ENCODE measurements at regions not wholly inside any gene's neighbourhood (a gene's known extent, or its start where the extent isn't known, plus 50 kb on each side); places are given as distances from the start of the nearest gene placed in this dataset.
"Not testable (repeated sequence)": the region's sequence is repeated elsewhere in the genome, so short reads cannot be mapped to it uniquely, and the experiment has no call there.

- Histone ChIP-seq H3K4me1 (ENCODE audit: control insufficient read depth in 3 of 3, insufficient read depth in 3 of 3, low read length in 3 of 3) (no peaks in the 10 kb centered on the region), H3K27ac (ENCODE audit: low read depth, low read length) (no peak overlapping the region), H3K9me3 (ENCODE audit: control insufficient read depth in 3 of 3, low read length in 3 of 3) (no peaks in the 10 kb centered on the region), H3K36me3 (ENCODE audit: control insufficient read depth in 3 of 3, insufficient read depth in 3 of 3, low read length in 3 of 3) (no peaks in the 10 kb centered on the region), H3K9ac (ENCODE audit: low read depth in 1 of 3, low read length in 3 of 3) (no peak overlapping the region), H3K4me3 (ENCODE audit: low read length in 3 of 3) (no peak overlapping the region), H3K27me3 (ENCODE audit: control insufficient read depth in 3 of 3, insufficient read depth in 3 of 3, low read length in 3 of 3) (no peaks in the 10 kb centered on the region)
Measured at GRCh38 chr5:105131045-105131444, 1568.5 kb upstream of the NUDT12 start.

GRCh38 chr5:105101577-105101976 is 1539.0 kb upstream of the NUDT12 start:
- Histone ChIP-seq H3K9ac (ENCODE audit: low read depth in 1 of 3, low read length in 3 of 3) (no peak overlapping the region), H3K36me3 (ENCODE audit: control insufficient read depth in 3 of 3, insufficient read depth in 3 of 3, low read length in 3 of 3) (no peaks in the 10 kb centered on the region), H3K27me3 (ENCODE audit: control insufficient read depth in 3 of 3, insufficient read depth in 3 of 3, low read length in 3 of 3) (no peaks in the 10 kb centered on the region), H3K4me1 (ENCODE audit: control insufficient read depth in 3 of 3, insufficient read depth in 3 of 3, low read length in 3 of 3) (no peaks in the 10 kb centered on the region), H3K4me3 (ENCODE audit: low read length in 3 of 3) (no peak overlapping the region), H3K9me3 (ENCODE audit: control insufficient read depth in 3 of 3, low read length in 3 of 3) (no peaks in the 10 kb centered on the region), H3K27ac (ENCODE audit: low read depth, low read length) (no peak overlapping the region)

GRCh38 chr5:105088961-105089360 is 1526.4 kb upstream of the NUDT12 start:
- no peak overlapping the region for H3K9ac ChIP-seq (ENCODE audit: low read depth in 1 of 3, low read length in 3 of 3)
- H3K27me3 ChIP-seq (ENCODE audit: control insufficient read depth in 3 of 3, insufficient read depth in 3 of 3, low read length in 3 of 3), result no peaks in the 10 kb centered on the region
- H3K36me3 ChIP-seq (ENCODE audit: control insufficient read depth in 3 of 3, insufficient read depth in 3 of 3, low read length in 3 of 3), result no peaks in the 10 kb centered on the region
- H3K27ac ChIP-seq (ENCODE audit: low read depth, low read length), result no peak overlapping the region
- peaks cover 0 to 2% (median 0%) of the 10 kb centered on the region in 3 donors for H3K9me3 ChIP-seq (ENCODE audit: control insufficient read depth in 3 of 3, low read length in 3 of 3)
- H3K4me1 ChIP-seq (ENCODE audit: control insufficient read depth in 3 of 3, insufficient read depth in 3 of 3, low read length in 3 of 3), result no peaks in the 10 kb centered on the region
- no peak overlapping the region for H3K4me3 ChIP-seq (ENCODE audit: low read length in 3 of 3)

- H3K27me3 ChIP-seq (ENCODE audit: control insufficient read depth in 3 of 3, insufficient read depth in 3 of 3, low read length in 3 of 3), result no peaks in the 10 kb centered on the region
- no peak overlapping the region for H3K27ac ChIP-seq (ENCODE audit: low read depth, low read length)
Measured at GRCh38 chr5:105088102-105088501, 1525.5 kb upstream of the NUDT12 start.

GRCh38 chr5:105057893-105058292 is 1495.3 kb upstream of the NUDT12 start:
- Histone ChIP-seq H3K4me1 (ENCODE audit: control insufficient read depth in 3 of 3, insufficient read depth in 3 of 3, low read length in 3 of 3) (no peaks in the 10 kb centered on the region), H3K4me3 (ENCODE audit: low read length in 3 of 3) (no peak overlapping the region), H3K9ac (ENCODE audit: low read depth in 1 of 3, low read length in 3 of 3) (no peak overlapping the region), H3K27me3 (ENCODE audit: control insufficient read depth in 3 of 3, insufficient read depth in 3 of 3, low read length in 3 of 3) (no peaks in the 10 kb centered on the region), H3K36me3 (ENCODE audit: control insufficient read depth in 3 of 3, insufficient read depth in 3 of 3, low read length in 3 of 3) (no peaks in the 10 kb centered on the region), H3K27ac (ENCODE audit: low read depth, low read length) (no peak overlapping the region), H3K9me3 (ENCODE audit: control insufficient read depth in 3 of 3, low read length in 3 of 3) (peaks cover 0 to 5% (median 0%) of the 10 kb centered on the region in 3 donors)

More at GRCh38 chr5:105088102-105088501, 1525.5 kb upstream of the NUDT12 start:
- H3K9me3 ChIP-seq (ENCODE audit: control insufficient read depth in 3 of 3, low read length in 3 of 3), result peaks cover 0 to 2% (median 0%) of the 10 kb centered on the region in 3 donors
- no peak overlapping the region for H3K4me3 ChIP-seq (ENCODE audit: low read length in 3 of 3)
- no peaks in the 10 kb centered on the region for H3K36me3 ChIP-seq (ENCODE audit: control insufficient read depth in 3 of 3, insufficient read depth in 3 of 3, low read length in 3 of 3)
- H3K9ac ChIP-seq (ENCODE audit: low read depth in 1 of 3, low read length in 3 of 3), result no peak overlapping the region
- no peaks in the 10 kb centered on the region for H3K4me1 ChIP-seq (ENCODE audit: control insufficient read depth in 3 of 3, insufficient read depth in 3 of 3, low read length in 3 of 3)

- Histone ChIP-seq H3K9ac (ENCODE audit: low read depth in 1 of 3, low read length in 3 of 3) (no peak overlapping the region), H3K27me3 (ENCODE audit: control insufficient read depth in 3 of 3, insufficient read depth in 3 of 3, low read length in 3 of 3) (no peaks in the 10 kb centered on the region), H3K27ac (ENCODE audit: low read depth, low read length) (no peak overlapping the region), H3K36me3 (ENCODE audit: control insufficient read depth in 3 of 3, insufficient read depth in 3 of 3, low read length in 3 of 3) (no peaks in the 10 kb centered on the region), H3K4me3 (ENCODE audit: low read length in 3 of 3) (no peak overlapping the region), H3K9me3 (ENCODE audit: control insufficient read depth in 3 of 3, low read length in 3 of 3) (peaks cover 0 to 5% (median 0%) of the 10 kb centered on the region in 3 donors), H3K4me1 (ENCODE audit: control insufficient read depth in 3 of 3, insufficient read depth in 3 of 3, low read length in 3 of 3) (no peaks in the 10 kb centered on the region)
Measured at GRCh38 chr5:105057001-105057436, 1494.4 kb upstream of the NUDT12 start.

- Histone ChIP-seq H3K4me1 (ENCODE audit: control insufficient read depth in 3 of 3, insufficient read depth in 3 of 3, low read length in 3 of 3) (no peaks in the 10 kb centered on the region), H3K36me3 (ENCODE audit: control insufficient read depth in 3 of 3, insufficient read depth in 3 of 3, low read length in 3 of 3) (no peaks in the 10 kb centered on the region), H3K9ac (ENCODE audit: low read depth in 1 of 3, low read length in 3 of 3) (no peak overlapping the region), H3K27me3 (ENCODE audit: control insufficient read depth in 3 of 3, insufficient read depth in 3 of 3, low read length in 3 of 3) (no peaks in the 10 kb centered on the region), H3K27ac (ENCODE audit: low read depth, low read length) (no peak overlapping the region), H3K9me3 (ENCODE audit: control insufficient read depth in 3 of 3, low read length in 3 of 3) (peaks cover 0 to 5% (median 0%) of the 10 kb centered on the region in 3 donors), H3K4me3 (ENCODE audit: low read length in 3 of 3) (no peak overlapping the region)
Measured at GRCh38 chr5:105054406-105054805, 1491.8 kb upstream of the NUDT12 start.

GRCh38 chr5:105042623-105043022 is 1480.0 kb upstream of the NUDT12 start:
- H3K4me1 ChIP-seq (ENCODE audit: control insufficient read depth in 3 of 3, insufficient read depth in 3 of 3, low read length in 3 of 3), result no peaks in the 10 kb centered on the region
- no peaks in the 10 kb centered on the region for H3K36me3 ChIP-seq (ENCODE audit: control insufficient read depth in 3 of 3, insufficient read depth in 3 of 3, low read length in 3 of 3)
- H3K9ac ChIP-seq (ENCODE audit: low read depth in 1 of 3, low read length in 3 of 3), result no peak overlapping the region
- no peak overlapping the region for H3K4me3 ChIP-seq (ENCODE audit: low read length in 3 of 3)
- no peaks in the 10 kb centered on the region for H3K9me3 ChIP-seq (ENCODE audit: control insufficient read depth in 3 of 3, low read length in 3 of 3)
- H3K27me3 ChIP-seq (ENCODE audit: control insufficient read depth in 3 of 3, insufficient read depth in 3 of 3, low read length in 3 of 3), result no peaks in the 10 kb centered on the region
- no peak overlapping the region for H3K27ac ChIP-seq (ENCODE audit: low read depth, low read length)

- H3K9me3 ChIP-seq (ENCODE audit: control insufficient read depth in 3 of 3, low read length in 3 of 3); H3K36me3 ChIP-seq (ENCODE audit: control insufficient read depth in 3 of 3, insufficient read depth in 3 of 3, low read length in 3 of 3); H3K27me3 ChIP-seq (ENCODE audit: control insufficient read depth in 3 of 3, insufficient read depth in 3 of 3, low read length in 3 of 3); H3K4me1 ChIP-seq (ENCODE audit: control insufficient read depth in 3 of 3, insufficient read depth in 3 of 3, low read length in 3 of 3); H3K9ac ChIP-seq (ENCODE audit: low read depth in 1 of 3, low read length in 3 of 3); H3K27ac ChIP-seq (ENCODE audit: low read depth, low read length); H3K4me3 ChIP-seq (ENCODE audit: low read length in 3 of 3): not testable (repeated sequence)
Measured at GRCh38 chr5:105036814-105037213, 1474.2 kb upstream of the NUDT12 start.

- H3K9me3 ChIP-seq (ENCODE audit: control insufficient read depth in 3 of 3, low read length in 3 of 3), result no peaks in the 10 kb centered on the region
- no peaks in the 10 kb centered on the region for H3K27me3 ChIP-seq (ENCODE audit: control insufficient read depth in 3 of 3, insufficient read depth in 3 of 3, low read length in 3 of 3)
- H3K9ac ChIP-seq (ENCODE audit: low read depth in 1 of 3, low read length in 3 of 3), result no peak overlapping the region
- no peak overlapping the region for H3K27ac ChIP-seq (ENCODE audit: low read depth, low read length)
- no peak overlapping the region for H3K4me3 ChIP-seq (ENCODE audit: low read length in 3 of 3)
- H3K4me1 ChIP-seq (ENCODE audit: control insufficient read depth in 3 of 3, insufficient read depth in 3 of 3, low read length in 3 of 3), result no peaks in the 10 kb centered on the region
- H3K36me3 ChIP-seq (ENCODE audit: control insufficient read depth in 3 of 3, insufficient read depth in 3 of 3, low read length in 3 of 3), result no peaks in the 10 kb centered on the region
Measured at GRCh38 chr5:105034401-105034763, 1471.8 kb upstream of the NUDT12 start.
